SK-N-MC (cell line): ENCODE measurements at regions not wholly inside any gene's neighbourhood (a gene's known extent, or its start where the extent isn't known, plus 50 kb on each side); places are given as distances from the start of the nearest gene placed in this dataset.

Experiments used
- EZH2 ChIP-seq: fragments of 200-600 bp; sonication (generic); IDR thresholded peaks from one replicate; pipeline ENCODE4 v1.6.1; 2017; ENCODE audit warnings: antibody characterized with exemption
- FOXP2 ChIP-seq: optimal IDR thresholded peaks from 2 replicates; pipeline ENCODE3; 2011; ENCODE audit warnings: mild to moderate bottlenecking, moderate library complexity; ENCODE audit not compliant: insufficient read depth; ENCODE audit errors: extremely low read length, control extremely low read depth
- POLR2AphosphoS5 ChIP-seq: IDR thresholded peaks from 2 replicates; pipeline ENCODE4 v1.6.1; 2012; ENCODE audit warnings: mild to moderate bottlenecking, low read depth, low read length, borderline replicate concordance

DNA sequence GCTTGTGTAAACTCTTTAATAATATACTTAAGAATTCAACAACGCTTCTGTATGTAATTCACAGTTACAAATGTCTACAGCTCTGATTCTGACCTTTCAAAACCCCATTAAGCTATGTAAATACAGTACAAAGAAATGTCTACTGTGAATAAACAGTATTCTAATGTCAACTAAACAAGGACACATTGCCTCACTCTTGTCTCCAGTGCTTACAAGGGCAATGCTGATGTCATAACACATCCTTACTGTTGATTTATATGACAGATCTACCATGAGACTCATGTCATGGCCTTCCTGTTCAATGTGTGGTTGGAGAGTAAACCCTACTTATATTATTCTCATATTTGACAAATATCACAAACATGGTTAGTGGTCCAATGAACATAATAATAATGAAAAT lies 256.1 kb upstream of the ADGRL3 start:
- no peak for TF ChIP-seq EZH2
- no peak for TF ChIP-seq POLR2AphosphoS5
- TF ChIP-seq FOXP2, result no peak
